DMS79 treated with DMSO at 0.1 percent for 48 hours (cell line): ENCODE measurements at regions not wholly inside any gene's neighbourhood (a gene's known extent, or its start where the extent isn't known, plus 50 kb on each side); places are given as distances from the start of the nearest gene placed in this dataset.

ENCODE experiments used
- DNase-seq: peaks from one replicate; lab custom pipeline; 2025; lab: John Stamatoyannopoulos, UW

DNA sequence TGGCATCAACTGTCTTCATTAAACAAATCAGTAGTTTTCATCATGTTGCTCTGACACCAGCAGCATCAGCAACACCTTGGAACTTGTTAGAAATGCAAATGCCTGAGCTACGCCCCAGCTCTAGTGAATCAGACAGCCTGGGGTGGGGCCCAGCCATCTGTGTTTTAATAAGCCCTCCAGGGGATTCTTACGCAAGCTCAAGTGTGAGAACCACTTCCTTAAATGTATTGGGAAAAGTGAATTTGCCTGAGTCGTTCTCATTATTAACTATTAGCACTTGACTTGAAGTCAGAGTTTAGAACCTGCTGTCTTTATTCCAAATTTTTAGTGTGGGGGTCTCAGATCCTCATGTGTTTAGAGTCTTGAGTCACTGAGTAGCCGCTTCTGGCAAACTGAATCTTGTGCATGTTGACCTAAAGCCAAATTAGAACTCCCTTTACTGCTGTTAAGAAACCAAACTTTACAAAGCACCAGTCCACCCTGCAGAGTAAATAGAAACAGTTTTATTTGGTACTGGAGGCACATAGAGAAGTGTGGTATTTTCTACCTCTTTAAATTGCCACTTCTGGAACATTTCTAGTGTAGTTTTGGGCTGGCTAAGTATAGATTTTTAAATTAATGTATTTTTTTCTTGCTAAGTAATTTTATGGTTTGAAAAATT, 137.4 kb upstream of the COX10 start:
- no peak for DNase-seq

DNA sequence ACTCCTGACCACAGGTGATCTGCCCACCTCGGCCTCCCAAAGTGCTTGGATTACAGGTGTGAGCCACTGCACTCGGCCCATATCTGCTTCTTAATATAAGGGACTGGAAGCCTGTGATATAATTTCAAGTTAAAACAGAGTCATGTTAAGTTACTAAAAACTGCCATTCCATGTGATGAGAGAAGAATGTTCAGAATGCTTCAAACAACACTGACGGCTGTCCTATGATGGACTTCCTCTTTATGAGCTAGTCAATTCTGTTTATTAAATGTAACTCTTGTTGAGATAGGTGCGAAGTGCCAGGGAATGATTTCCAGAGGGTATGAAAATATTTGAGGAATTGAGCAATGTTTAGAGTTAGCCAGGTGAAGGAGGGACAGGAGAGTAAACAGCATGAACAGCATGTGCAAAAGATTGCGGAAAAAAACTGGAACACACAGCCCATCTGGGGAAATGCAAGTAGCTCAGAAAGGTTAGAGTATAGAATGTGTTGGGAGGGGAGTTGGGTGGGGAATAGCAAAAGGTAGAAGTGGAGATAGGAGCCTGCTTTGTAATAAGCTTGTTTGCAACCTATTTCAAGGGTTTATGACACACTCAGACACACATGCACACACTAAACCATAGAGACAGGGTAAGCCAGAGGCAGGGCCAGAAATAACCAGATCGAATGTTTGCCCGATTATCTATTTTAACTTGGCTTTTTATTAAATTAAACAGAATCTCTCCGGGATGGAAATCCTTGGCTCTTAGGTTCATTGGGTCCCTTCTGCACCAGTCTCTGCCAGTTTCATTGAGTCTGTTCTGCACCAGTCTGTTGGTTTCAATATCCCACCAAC, 135.6 kb upstream of the COX10 start:
- no peak for DNase-seq

DNA sequence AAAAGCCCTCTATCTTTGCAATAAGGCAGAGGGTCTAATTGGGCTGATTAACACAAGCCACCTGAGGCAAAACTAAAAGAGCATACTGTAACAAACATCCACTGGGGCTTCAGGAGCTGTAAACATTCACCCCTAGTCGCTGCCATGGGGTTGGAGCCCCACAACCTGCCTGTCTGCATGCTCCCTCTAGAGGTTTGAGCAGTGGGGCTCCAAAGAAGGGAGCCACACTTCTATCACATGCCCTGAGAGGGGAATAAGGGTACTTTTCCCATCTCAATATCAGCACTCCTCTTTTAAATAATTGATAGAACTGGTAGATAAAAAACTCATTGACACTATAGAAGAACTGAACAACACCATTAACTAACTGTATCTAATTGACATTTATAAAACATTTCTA, 130.1 kb upstream of the COX10 start:
- DNase-seq: no peak

GRCh38 chr17:13940858-13941665, 128.2 kb upstream of the COX10 start:
- no peak for DNase-seq

DNA sequence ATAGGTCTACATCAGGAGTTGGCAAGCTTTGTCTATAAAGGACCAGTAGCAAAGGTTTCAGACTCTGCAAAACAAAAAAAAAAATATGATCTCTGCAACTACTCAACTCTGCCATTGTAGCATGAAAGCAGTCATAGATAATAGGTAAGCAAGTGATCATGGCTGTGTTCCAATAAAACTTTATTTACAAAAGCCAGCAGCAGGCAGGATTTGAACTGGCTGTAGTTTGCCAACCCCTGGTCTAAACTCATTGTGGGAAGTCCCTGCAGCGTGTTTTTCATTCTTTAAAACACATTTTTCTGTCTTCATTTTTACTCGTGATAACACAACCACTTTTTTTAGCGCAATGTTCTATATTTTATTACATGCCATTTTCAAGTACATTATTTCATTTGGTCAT, 127.5 kb upstream of the COX10 start:
- DNase-seq: no peak

DNA sequence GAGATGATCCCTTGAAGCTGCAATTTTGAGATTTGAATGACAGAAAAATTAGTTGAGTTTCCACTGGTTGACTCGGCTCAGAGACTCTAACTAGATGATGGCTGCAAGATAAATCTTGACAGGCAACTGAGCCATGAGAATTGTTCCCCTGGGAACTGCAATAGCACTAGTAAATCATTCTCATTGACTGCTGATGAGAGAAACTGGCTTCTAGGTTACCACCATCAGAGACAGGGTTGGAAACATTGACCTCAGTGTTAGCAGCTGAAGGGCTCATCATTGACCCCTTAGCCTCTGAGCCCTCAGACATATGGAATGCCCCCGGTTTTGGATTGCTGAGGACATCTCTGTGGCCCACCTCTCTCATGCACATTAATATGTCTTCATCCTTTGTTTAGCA, 125.4 kb upstream of the COX10 start:
- no peak for DNase-seq

DNA sequence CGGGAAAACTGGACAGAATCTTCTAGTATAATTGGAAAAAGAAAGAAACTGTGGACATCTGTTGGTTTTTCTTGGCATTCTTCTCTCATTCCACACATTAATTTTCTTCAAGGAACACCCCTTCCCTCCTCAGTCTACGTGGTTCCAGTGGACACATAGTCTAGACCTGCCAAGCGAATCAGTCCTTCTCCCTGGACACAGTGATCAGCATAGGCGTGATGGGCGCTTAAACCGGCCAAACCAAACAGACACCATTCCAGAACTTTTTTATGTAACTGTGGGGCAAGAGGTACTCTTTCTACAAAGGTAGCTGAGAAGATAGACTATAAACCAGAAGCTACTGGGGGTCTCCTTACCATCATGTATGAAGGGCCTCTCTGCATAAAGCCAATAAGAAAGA, 121.8 kb upstream of the COX10 start:
- DNase-seq: no peak

- no peak for DNase-seq
Observed at GRCh38 chr17:13952009-13952750, 117.1 kb upstream of the COX10 start.

DNA sequence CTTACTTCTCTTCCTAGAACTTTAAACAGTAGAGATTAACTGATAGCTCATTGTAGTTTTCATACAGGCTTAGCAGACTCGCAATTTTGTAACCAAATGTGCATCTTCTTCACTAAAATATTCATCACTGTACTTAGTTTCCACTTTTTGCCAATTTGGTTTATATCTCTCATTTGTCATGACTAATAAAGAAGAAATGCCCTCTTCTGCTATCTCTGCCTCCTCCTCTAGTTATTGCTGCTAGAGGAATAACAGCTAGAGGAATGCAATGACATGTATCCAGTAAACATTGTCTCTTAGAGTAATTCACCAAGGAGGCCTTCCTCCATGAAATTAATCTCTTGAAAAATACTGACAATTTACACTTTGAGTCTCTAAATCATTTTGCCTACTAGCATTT, 115.5 kb upstream of the COX10 start:
- no peak for DNase-seq

DNA sequence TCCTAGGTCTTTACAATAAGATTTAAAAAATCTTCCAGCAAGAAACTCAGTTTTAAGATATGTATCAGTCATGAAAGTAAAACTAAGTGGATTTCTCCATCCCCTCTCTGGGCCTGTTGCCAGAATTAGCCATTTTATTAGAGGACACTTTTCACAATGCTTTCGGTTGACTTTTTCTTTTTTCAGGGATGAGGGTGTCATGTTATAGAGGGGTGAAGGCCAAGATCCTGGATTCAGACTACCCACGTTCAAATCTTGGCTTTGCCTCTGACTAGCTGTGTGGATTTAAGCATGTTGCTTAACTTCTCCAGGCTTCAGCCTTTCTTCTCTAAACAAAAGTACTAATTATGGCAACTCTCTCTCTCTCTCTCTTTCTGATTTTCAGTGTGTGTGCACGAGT, 111.7 kb upstream of the COX10 start:
- DNase-seq: no peak

GRCh38 chr17:13958773-13959172, 110.5 kb upstream of the COX10 start:
- DNase-seq: no peak

GRCh38 chr17:13961265-13961664, 108.0 kb upstream of the COX10 start:
- no peak for DNase-seq

GRCh38 chr17:13962716-13963240, 106.5 kb upstream of the COX10 start:
- DNase-seq: no peak

DNA sequence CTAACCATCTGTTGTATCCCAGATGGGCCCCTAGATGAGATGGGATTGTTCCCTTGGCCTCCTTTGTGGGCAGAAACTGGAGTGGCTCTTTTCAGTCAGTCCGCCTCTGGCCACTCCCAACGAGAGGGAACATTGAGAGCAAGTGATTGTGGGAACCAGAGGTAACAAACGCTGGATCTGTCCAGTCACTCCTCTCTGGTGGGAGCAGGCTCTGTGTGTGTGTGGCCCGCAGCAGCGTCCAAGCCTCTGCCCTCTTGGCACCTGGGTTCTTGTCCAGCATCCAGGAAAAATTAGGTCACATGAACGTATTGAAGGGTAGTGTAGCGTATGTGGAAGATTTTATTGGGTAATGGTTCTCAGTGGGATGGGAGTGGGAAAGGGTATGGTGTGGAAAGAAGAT, 101.9 kb upstream of the COX10 start:
- DNase-seq: no peak

DNA sequence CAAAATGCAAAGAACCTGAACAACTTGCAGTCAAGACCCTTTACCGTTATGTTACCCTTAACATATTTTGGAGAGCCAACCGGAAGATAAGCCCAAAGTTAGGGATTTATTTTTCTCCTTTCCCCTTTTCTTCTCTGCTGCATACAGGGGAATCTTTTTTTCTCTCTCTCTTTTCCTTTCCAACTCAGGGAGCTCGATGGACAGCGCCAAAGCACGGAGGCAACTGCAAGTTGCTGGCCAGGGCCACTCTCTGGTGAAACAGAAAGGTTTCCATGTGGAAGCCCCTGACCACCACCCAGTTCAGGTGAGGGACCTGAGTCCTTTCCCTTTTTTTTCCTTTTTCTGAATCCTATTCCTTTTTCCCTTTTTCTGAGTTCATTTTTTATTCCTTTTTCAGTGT, 98.8 kb upstream of the COX10 start:
- no peak for DNase-seq

DNA sequence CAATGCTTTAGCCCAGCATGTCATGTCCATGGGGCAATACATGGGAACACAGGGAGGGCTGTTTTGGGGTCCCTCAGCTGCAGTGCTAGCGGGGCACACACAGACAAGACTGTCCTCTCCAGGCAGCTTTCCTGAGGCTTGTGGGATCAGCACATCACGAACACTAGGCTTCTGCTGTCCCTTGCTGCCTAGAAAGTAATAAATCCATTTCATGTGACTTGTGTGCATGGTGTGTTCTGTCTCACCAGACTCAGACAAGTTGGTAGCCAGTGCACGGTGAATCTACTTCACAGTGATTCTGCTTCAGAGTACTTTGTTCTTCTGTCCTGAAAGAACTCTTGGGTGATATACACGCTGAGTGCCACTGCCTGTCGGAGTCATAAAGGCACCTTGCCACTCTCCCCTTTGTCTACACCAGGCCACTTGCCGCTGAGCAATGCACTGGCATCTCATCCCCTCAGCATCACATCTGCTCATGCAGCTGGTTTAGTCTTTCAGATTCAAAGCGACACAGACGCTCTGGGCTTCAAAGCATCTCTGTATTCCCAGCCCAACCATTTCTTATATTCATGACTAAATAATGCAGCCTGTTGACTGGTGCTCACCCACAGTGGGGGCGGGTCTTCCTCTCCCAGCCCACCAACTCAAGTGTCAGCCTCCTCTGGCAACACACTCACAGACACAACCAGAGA, 95.2 kb upstream of the COX10 start:
- no peak for DNase-seq

- DNase-seq: no peak
Observed at GRCh38 chr17:13977837-13978236, 91.5 kb upstream of the COX10 start.

DNA sequence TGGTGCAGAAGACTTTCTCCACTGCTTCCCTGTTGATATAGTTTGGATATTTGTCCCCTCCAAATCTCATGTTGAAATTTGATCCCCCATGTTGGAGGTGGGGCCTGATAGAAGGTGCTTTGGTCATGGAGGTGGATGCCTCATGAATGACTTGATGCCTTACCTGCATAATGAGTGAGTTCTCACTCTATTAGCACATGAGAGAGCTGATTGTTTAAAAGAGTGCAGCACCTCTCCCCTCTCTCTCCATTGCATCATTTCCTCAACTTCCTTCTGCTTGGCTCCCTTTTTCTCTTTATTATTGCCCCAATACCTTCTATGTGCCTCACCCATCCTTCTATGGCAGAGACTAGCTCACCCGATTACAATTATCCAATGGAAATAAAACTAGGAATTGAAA, 90.8 kb upstream of the COX10 start:
- DNase-seq: no peak

DNA sequence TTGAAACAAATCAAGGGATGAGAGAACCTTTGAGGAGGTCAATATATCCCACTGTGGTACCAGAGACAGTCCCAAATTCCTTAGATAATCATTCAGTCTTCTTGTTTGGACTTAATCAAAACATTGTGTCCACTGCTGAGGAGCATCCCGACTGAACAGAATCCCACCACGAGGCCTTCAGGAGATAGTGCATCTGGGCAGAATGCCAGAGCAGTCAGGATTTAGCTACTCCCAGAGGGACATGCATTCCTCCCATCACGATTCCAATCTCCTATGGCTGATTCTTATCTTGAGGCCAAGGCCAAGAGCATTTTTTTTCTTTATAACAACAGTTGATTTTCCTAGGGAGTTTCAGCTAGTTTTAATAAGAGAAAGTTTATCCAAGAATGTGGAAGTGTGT, 87.4 kb upstream of the COX10 start:
- DNase-seq: no peak

GRCh38 chr17:13984956-13985355, 84.3 kb upstream of the COX10 start:
- DNase-seq: no peak

DNA sequence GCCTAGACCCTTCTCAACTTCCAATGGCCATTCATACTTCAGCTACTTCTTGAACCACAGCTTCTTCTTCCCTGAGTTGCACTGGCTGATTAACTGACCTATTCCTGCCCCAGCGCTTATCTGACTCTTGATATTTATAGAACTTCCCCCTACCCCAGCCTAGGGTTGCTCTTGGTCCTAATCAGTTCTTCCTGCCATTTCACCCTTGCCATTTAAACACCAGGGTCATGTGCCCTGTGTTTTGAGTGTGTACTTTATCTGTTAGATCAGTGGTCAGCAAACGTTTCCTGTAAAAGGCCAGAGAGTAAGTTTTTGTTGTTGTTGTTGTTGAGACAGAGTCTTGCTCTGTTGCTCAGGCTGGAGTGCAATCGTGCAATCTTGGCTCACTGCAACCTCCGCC, 82.4 kb upstream of the COX10 start:
- DNase-seq: no peak
